ENCODE measurements at regions not wholly inside any gene's neighbourhood (a gene's known extent, or its start where the extent isn't known, plus 50 kb on each side); places are given as distances from the start of the nearest gene placed in this dataset.

DNA sequence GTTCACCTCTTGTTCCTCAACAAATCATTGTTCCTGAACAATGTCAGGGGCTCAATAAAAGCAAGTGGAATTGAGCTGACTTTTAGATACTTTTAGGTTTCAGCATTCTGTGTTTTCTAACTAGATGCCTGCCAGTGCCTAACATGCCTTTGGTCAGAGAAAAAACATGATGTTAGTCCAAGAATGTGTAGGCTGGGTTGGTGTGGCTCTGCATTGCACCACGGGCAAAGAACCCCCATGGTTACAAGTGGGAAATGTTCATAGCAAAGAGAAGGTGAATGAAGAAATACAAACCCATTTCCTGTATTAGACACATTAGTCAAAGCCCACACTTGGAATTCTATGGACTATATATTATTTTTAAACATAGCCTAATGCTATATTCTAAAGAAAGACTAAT lies 193.3 kb downstream of the TMEM200A start:
- TF ChIP-seq, protein P1, sequence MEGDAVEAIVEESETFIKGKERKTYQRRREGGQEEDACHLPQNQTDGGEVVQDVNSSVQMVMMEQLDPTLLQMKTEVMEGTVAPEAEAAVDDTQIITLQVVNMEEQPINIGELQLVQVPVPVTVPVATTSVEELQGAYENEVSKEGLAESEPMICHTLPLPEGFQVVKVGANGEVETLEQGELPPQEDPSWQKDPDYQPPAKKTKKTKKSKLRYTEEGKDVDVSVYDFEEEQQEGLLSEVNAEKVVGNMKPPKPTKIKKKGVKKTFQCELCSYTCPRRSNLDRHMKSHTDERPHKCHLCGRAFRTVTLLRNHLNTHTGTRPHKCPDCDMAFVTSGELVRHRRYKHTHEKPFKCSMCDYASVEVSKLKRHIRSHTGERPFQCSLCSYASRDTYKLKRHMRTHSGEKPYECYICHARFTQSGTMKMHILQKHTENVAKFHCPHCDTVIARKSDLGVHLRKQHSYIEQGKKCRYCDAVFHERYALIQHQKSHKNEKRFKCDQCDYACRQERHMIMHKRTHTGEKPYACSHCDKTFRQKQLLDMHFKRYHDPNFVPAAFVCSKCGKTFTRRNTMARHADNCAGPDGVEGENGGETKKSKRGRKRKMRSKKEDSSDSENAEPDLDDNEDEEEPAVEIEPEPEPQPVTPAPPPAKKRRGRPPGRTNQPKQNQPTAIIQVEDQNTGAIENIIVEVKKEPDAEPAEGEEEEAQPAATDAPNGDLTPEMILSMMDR (conservative IDR thresholded peaks at IDR 0.05): no peak
- TF ChIP-seq EZH2 (IDR thresholded peaks at IDR 0.05; ENCODE audit: low read depth): no peak

Data from PC-9 (cell line).